GM18868 (cell line): ENCODE measurements at regions not wholly inside any gene's neighbourhood (a gene's known extent, or its start where the extent isn't known, plus 50 kb on each side); places are given as distances from the start of the nearest gene placed in this dataset.
A peak's percentile ranks its signal among the peaks of the same experiment; 100 is the strongest.
"Not testable (repeated sequence)": the region's sequence is repeated elsewhere in the genome, so short reads cannot be mapped to it uniquely, and the experiment has no call there.

Source experiments
- ATAC-seq: cut with Tn5 transposase; IDR thresholded peaks from one replicate; pipeline ENCODE4 v1.9.1; 2021; ENCODE audit warnings: mild to moderate bottlenecking, moderate library complexity; ENCODE audit not compliant: unreplicated experiment

DNA sequence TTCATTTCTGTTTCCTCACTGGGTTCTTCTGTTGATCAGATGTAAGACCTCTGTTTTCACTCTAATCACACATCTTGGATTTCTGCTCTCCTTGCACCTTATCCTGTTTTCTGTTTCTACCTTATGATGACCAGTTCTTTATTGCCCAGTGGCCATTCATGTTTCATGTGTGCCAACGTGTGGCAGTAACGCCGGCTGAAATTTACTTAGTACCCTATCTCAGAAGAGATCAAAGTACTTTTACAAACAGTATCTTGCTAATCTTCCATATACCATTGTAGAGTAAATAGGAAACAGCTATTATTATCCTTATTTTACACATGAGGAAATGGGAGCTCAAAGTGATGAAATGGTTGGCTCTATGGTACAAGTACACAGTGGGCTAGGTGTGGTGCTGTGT is 74.0 kb downstream of the GATA3 start:
- no peak for ATAC-seq

- no peak for ATAC-seq
These were observed 75.0 kb downstream of the GATA3 start for GRCh38 chr10:8129438-8129837.

DNA sequence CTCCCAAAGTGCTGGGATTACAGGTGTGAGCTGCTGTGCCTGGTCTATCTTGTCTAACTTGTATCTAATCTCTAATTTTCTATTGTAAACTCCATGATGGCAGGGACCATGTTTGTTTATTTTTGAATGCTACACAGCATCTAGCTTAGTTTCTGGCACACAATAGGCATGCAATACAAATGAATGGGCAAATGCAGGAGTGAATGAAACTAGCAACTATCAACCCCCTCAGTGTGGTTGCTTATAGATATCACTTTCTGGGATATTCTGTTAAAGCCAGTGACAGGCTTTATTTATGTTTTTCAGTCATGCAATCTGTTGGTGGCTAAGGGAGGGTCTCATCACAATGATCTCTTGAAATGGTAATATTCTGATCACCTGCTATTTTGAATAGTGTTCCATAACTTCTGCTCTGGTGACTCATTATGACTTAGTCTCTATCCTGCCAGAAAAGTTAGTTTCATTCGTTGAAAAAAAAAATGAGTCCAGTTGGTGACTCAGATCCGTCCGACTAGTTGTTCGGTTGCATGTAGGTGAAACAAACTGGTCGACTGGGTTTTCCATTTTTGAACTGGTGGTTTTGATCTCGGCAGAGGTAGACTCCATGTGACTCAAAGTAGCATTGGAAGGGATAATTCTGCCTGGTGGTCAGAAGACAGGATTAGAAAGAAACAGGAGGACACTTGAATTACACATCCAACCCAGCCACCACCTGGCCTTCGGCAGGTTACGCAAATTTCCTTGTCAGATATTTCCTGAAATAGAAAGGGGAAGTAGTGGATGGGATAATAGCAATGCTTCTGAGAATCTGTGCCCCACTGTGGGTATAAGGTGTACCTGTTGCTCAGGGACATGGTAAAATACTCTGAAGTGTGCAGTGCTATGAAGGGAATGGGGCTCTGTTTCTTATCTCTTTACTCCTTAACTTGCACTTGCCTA is 76.8 kb downstream of the GATA3 start:
- ATAC-seq, result peak; percentile 70

- peak; percentile 48 for ATAC-seq
These were observed 78.7 kb downstream of the GATA3 start for GRCh38 chr10:8133146-8133545.

DNA sequence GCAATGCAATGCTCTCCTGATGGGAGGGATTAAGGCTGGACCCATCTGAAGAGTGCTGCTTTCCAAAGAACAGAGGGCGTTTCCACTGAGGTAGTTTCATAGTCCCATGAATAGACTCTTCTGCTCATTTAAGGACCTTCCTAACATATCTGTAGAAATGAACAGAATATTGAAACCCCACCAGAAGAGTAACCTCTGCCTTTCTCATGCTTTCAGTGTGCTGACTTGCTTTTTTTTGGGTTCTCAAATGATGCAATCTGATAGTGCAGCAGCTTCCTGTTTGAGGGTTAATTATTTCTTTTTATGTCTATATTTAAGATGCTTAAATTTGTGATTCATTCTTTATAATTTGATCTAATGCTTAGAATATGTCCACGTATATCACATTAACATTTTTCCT is 82.2 kb downstream of the GATA3 start:
- peak; percentile 20 for ATAC-seq

DNA sequence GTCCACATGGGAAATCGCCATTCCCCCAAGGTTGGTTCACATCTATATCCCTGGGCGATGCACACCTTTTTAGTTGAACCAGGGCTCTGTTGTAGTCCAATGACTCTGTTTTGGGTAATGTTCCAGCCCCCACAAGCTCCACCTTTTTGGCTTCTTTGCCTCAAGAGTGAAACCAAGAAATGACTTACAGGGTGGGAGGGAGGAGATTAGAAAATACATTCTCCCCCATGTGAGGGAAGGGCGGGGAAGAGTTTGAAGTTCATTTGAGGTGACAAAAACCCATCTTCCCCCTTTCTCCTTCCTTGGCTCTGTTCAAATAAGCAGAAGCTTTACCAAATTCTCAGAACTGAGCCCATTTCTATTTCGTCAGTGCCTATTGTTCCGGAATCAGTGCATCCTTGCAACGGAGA is 82.8 kb downstream of the GATA3 start:
- ATAC-seq, result no peak

GRCh38 chr10:8137726-8138125 is 83.2 kb downstream of the GATA3 start:
- no peak for ATAC-seq

- ATAC-seq, result no peak
These were observed 84.0 kb downstream of the GATA3 start for GRCh38 chr10:8138471-8138870.

DNA sequence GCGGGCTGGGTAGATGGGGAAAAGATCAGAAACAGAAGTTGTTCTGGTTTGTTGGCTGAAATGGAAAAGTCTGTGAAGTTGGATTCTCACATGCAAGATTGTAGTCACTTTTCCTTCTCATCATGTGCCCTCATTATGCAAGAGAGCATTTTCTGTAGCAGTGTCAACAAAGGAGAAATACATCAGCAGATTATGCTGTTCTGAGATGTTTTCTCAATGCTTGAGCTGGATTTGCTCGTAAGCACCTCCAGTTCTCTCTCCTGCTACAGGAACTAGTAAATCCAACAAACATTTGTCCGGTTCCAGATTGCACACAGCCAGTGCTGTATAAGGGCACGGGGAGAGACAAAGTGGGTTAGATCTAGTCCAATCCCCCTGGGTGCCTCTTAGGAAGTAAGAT is 90.0 kb downstream of the GATA3 start:
- ATAC-seq, result no peak

DNA sequence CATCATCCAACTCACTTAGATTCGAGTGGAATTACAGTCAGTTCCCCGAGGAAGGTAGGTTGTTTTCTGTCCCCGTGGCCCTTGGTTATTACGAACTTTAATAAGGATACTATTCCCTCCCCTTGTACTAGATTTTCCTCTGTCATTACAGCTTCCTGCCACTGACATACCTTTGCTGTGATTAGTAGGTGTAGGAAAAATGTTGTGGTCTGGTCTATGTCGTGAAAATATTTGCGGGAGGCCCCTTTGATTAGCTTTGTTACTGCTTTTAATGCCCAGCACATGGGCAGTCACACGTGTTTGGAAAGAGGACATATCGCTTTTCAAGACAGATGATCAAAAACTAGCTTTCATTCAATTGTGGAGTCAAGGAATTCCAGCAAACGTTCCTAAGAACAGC is 92.2 kb downstream of the GATA3 start:
- ATAC-seq, result no peak

- no peak for ATAC-seq
These were observed 95.5 kb downstream of the GATA3 start for GRCh38 chr10:8149991-8150390.

DNA sequence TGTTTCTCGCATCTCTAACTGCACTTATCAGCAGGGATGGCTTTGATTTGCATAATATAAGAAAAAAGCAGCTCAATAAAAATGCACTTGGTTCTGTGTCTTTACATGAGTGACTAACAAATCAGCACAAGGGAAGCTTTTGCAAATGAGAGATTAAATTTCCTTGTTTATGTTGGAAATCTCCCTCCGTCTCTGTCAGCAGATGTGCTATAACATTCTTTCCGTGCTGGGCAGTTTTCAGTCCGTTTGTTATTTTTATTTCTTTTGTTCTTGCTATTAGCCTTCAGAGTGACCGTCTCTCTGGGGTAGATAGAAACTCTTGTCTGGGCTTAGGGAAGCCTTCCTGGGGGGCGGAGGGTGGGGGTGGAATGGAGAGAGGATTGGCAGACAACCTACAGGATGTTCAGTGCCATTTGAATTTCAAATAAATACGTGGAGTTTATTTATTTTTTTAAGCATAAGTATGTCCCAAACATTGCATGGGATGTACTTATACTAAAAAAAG is 96.0 kb downstream of the GATA3 start:
- ATAC-seq, result no peak

- no peak for ATAC-seq
These were observed 96.6 kb downstream of the GATA3 start for GRCh38 chr10:8151086-8151485.

DNA sequence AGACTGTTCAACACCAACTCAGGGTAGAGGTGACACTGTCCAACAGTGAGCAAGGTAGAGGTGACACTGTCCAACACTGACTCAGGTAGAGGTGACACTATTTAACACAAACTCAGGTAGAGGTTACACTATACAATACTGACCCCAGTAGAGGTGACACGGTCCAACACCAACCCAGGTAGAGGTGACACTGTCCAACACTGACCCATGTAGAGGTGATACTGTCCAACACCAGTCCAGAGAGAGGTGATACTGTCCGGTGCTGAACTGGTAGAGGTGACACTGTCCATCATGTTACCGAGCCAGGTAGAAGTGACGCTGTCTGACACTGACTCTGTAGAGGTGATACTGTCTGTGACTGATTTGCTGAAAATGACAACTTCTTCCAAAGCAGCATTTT is 102.4 kb downstream of the GATA3 start:
- ATAC-seq, result no peak

DNA sequence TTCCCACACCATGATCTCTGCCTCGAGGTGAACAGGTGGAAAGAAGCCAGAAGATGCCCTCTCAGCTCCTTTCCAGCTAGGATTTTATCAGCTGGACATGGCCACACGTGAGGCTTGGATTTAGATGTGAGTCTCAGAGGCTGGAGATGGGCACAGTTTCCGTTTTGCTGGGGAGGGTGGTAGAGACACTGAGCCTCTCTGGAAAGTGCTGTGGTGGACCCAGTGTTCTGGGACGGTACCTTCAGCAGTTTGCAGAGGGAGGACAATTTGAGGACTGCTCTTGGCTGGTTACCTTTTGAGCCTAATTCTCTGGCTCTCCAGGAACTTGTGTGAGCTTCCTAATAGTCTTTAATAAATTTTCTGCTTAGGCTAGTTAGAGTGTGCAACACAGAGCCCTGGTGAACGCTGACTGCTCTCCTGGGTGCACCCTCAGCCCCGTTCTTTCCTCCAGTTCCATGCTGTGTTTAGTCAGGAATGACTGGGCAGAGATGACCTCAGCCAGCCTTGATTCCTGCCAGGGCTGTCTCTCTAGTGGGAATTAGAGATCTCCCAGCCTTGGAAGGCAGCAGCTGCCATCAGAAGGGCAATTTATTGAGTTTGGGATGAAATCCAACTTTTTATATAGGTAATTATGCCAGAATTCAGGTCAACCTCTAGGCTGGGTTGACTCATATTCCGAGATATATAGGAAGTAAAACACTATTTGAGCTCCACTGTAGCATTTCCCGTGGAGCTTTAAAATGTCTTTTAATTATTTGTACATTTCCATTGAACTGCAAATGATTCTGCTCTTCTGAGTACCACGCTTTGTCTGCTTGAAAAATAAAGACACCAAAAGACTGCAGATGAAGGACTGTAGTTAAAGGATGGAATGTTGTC is 103.9 kb downstream of the GATA3 start:
- no peak for ATAC-seq

- ATAC-seq, result peak; percentile 57
These were observed 105.1 kb downstream of the GATA3 start for GRCh38 chr10:8159341-8160165.

GRCh38 chr10:8163824-8164223 is 109.3 kb downstream of the GATA3 start:
- ATAC-seq, result no peak

DNA sequence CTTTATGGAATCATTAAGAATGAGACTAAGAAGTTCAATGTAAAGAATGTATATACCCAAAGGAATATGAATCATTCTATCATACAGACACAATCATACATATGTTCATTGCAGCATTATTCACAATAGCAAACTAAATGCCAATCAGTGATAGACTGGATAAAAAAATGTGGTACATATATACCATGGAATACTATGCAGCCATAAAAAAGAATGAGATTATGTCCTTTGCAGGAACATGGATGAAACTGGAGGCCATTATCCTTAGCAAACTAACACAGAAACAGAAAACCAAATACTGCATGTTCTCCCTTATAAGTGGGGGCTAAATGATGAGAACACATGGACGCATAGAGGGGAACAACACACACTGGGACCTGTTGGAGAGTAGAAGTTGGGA is 110.2 kb downstream of the GATA3 start:
- not testable (repeated sequence) for ATAC-seq

GRCh38 chr10:8168836-8169235 is 114.3 kb downstream of the GATA3 start:
- no peak for ATAC-seq

DNA sequence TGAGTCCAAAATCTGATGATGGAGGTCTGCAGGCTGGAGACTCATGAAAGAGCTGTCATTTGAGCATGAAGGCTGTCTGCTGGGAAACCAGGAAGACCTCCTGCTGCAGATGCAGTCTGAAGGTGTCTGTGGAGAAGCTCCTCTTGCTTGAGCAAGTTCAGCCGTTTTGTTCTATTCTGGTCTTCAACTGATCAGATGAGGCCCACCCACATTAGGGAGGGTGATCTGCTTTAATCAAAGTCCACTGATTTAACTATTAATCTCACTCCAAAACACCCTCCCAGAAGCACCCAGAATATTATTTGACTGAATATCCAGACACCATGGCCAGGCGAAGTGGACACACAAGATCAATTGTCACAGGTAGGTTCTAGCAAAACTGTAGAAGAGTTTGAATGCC is 116.5 kb downstream of the GATA3 start:
- no peak for ATAC-seq

GRCh38 chr10:8172604-8173003 is 118.1 kb downstream of the GATA3 start:
- no peak for ATAC-seq
